ENCODE measurements at regions not wholly inside any gene's neighbourhood (a gene's known extent, or its start where the extent isn't known, plus 50 kb on each side); places are given as distances from the start of the nearest gene placed in this dataset.

- no peak for DNase-seq (ENCODE audit: low spot score)
Observed at GRCh38 chr1:230000493-230001184, 66.4 kb upstream of the GALNT2 start.

- no peak for DNase-seq (ENCODE audit: low spot score)
Observed at GRCh38 chr1:230002164-230002803, 64.8 kb upstream of the GALNT2 start.

GRCh38 chr1:230003409-230003808 is 63.6 kb upstream of the GALNT2 start:
- no peak for DNase-seq (ENCODE audit: low spot score)

- no peak for DNase-seq (ENCODE audit: low spot score)
Observed at GRCh38 chr1:230005040-230005439, 62.0 kb upstream of the GALNT2 start.

GRCh38 chr1:230008721-230009120 is 58.3 kb upstream of the GALNT2 start:
- DNase-seq (ENCODE audit: low spot score): no peak

DNA sequence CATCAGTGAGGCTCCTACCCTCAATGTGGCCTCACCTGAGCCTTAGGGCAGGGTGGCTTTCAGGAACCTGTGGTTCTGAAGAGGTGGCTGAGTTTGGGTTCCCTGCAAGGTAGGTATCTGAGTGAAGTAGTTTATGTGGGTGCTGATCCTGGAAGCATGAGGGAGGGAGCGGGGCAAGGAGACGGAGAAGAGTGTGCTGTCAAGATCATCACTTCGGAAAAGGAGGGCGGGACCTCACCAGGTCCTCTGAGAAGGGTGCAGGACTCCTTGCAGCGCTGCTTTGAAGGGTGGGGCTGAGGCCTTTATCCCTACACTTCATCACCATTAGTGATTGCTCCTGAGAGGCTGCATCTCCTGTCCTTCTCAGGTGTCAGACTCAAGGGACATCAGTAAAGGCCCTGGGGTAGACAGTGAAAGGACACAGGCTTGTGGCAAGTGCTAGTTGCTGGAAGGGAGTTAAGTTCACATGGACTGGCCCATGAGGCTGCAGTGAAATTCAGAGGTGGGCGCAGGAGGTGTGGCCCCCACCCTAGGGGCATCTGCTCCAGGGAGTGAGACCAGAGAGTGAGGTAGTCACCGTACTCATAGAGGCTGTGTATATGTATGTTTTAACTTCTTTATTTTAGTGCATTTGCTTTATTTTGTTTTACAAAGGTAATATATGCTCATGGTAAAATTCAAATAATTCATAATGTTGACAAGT is 57.3 kb upstream of the GALNT2 start:
- DNase-seq (ENCODE audit: low spot score): no peak

DNA sequence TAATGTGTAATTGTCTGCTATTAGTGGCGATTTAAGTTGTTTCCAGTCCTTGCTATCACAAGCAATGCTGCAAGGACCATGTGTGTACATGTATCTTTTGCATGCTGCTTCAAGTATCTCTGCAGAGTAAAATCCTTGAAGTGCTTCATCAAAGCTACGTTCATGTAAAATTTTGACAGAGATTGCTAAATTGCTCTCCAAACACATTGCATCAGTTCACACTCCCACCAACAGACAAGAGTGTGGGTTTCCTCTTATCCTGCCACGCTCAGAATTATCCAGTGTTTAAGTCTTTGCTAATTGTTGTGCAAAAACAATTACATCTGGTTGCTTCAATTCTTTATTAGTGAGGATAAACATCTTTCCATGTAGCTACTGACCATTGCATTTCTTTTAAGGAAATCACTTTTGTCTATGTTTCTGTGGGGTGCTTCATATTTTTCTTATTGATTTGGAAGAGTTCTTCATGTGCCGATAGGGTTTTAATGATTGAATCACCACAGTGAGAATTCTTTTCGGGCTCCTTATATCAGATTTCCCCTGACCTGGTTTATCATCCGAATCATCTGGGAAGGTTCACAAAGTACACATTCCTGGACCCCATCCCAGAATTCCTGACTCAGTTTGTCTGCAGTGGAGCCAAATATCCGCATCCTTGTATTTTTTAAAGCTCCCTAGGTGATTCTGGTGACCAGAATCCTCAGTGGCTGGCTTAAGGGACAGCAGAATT is 56.3 kb upstream of the GALNT2 start:
- no peak for DNase-seq (ENCODE audit: low spot score)

DNA sequence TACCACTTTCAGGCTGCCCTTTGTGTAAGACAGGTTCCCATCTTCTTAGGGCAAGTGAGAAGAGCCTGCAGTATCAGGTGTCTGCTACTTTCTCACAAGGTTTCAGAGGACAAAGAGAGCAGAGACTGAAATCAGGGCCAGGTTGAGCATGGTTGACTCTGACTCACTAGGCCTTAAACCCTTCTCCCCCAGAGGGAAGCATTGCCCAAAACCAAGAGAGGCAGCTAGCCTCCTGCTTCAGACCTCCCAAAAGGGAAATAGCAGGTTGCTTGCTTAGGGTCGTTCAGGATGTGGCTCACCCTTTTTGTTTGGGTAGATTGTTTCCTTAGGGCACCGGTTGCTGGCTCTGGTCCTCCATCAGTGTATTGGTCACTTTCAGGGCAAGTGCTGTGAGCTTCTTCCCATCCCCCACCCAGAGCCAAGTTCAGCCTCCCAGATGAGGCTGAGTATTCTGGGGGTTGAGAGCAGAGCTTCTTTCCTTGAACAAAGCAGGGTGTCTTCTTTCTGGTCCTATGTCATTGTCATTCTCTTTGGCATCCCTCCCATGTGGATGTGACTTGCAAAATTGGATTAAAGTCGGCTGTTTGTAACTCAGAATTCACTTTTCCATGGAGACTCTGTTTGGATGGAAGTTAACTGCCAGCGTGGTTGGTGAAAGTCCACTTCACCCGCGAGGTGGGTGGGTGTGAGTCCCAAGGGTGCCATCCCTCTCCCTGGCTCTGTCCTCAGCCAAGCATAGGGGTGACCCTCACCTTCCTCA is 55.5 kb upstream of the GALNT2 start:
- DNase-seq (ENCODE audit: low spot score): no peak

GRCh38 chr1:230012093-230012393 is 55.0 kb upstream of the GALNT2 start:
- no peak for DNase-seq (ENCODE audit: low spot score)

DNA sequence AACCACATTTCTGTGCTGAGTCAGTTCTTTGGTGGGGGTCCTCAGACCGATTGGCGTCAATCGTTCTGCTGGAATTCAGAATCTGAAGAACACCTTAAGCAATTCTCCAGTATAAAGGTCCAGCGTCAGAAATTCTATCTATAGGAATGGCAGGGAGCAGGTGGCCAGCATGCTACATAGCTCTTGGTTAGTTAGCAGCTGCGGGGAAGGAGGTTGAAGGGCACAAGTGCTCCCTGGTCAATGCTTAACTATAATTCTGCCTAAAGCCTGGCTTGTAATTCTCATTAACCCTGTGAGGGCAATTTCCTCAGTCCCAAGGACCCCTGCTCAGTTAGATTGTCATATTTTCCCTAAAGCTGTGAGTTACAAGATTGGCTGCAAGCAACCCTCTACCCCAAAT is 54.3 kb upstream of the GALNT2 start:
- no peak for DNase-seq (ENCODE audit: low spot score)

GRCh38 chr1:230016159-230016558 is 50.9 kb upstream of the GALNT2 start:
- no peak for DNase-seq (ENCODE audit: low spot score)
